ENCODE measurements at regions not wholly inside any gene's neighbourhood (a gene's known extent, or its start where the extent isn't known, plus 50 kb on each side); places are given as distances from the start of the nearest gene placed in this dataset.

GRCh38 chr13:89822467-89822866, 1525.0 kb upstream of the MIR17HG start:
- TF ChIP-seq CTCF (IDR thresholded peaks at IDR 0.05) = no peak
- no peak for TF ChIP-seq POLR2A (IDR thresholded peaks at IDR 0.05)

Measured in prostate gland (tissue), 2 donors.